GM23338 (cell line): ENCODE measurements at regions not wholly inside any gene's neighbourhood (a gene's known extent, or its start where the extent isn't known, plus 50 kb on each side); places are given as distances from the start of the nearest gene placed in this dataset.

ENCODE experiments used
- CREB1 ChIP-seq: fragments of 250-450 bp; sonication (Bioruptor Pico); IDR thresholded peaks from 2 replicates; pipeline ENCODE4 v1.5.0; 2020; ENCODE audit warnings: low read depth, mild to moderate bottlenecking, moderate library complexity
- JUNB ChIP-seq: IDR thresholded peaks from one replicate; pipeline ENCODE4 v1.6.1; 2016; ENCODE audit warnings: antibody characterized with exemption; ENCODE audit not compliant: unreplicated experiment
- REST ChIP-seq: IDR thresholded peaks from one replicate; pipeline ENCODE4 v1.6.1; 2018; ENCODE audit warnings: antibody characterized with exemption; ENCODE audit not compliant: unreplicated experiment
- STAT1 ChIP-seq: IDR thresholded peaks from one replicate; pipeline ENCODE4 v1.6.1; 2016; ENCODE audit warnings: antibody characterized with exemption; ENCODE audit not compliant: unreplicated experiment
- TF ChIP-seq, protein P1 (sequence below): fragments of 250-450 bp; sonication (Bioruptor Pico); IDR thresholded peaks from 2 replicates; pipeline ENCODE4 v1.5.0; 2020; ENCODE audit warnings: mild to moderate bottlenecking, moderate library complexity

DNA sequence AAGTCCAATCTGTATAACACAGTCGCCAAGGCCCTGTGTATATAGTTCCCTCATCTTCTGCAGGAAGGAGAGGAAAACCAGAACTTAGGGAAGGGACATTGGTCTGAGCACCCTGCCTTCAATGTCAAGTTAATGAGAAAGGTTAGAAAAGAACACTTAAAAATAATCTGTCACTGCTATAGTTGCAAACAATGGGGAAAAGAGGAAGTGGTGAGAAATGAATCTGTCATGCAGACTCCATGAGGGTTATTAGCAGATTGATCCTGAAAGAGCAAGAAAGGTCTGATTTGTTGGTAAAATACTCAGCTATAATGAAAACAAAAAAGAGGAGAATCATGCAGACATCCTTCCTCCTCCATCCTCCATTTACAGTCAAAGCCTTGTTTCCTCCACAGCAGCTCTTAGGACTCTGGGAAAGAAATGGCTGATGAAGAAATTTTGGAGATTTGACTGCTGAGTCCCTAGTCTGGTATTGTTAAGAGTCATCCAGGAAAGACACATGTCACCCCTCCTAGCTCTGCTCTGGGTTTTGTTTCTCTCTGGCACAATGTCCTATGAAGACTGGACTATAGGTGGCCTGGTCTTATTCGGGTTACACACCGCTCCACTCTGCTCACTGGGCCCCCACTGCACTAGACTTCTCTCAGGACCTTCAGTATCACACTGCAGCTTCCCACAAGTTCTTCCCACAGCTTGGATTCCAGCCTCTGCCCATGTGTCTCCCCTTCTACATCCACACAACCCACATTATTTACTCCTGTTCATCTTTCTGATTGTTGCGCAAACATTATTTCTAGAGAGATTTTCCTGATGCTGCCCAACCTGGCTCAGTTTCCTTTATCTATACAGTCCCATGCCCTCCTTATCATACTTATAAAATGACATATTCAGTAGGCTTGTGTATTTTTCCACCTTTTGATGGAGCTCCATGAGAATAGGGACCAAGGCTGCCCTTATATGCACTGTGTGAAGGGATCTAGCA is 56.5 kb upstream of the XYLT1 start (continued):
- TF ChIP-seq, protein P1, sequence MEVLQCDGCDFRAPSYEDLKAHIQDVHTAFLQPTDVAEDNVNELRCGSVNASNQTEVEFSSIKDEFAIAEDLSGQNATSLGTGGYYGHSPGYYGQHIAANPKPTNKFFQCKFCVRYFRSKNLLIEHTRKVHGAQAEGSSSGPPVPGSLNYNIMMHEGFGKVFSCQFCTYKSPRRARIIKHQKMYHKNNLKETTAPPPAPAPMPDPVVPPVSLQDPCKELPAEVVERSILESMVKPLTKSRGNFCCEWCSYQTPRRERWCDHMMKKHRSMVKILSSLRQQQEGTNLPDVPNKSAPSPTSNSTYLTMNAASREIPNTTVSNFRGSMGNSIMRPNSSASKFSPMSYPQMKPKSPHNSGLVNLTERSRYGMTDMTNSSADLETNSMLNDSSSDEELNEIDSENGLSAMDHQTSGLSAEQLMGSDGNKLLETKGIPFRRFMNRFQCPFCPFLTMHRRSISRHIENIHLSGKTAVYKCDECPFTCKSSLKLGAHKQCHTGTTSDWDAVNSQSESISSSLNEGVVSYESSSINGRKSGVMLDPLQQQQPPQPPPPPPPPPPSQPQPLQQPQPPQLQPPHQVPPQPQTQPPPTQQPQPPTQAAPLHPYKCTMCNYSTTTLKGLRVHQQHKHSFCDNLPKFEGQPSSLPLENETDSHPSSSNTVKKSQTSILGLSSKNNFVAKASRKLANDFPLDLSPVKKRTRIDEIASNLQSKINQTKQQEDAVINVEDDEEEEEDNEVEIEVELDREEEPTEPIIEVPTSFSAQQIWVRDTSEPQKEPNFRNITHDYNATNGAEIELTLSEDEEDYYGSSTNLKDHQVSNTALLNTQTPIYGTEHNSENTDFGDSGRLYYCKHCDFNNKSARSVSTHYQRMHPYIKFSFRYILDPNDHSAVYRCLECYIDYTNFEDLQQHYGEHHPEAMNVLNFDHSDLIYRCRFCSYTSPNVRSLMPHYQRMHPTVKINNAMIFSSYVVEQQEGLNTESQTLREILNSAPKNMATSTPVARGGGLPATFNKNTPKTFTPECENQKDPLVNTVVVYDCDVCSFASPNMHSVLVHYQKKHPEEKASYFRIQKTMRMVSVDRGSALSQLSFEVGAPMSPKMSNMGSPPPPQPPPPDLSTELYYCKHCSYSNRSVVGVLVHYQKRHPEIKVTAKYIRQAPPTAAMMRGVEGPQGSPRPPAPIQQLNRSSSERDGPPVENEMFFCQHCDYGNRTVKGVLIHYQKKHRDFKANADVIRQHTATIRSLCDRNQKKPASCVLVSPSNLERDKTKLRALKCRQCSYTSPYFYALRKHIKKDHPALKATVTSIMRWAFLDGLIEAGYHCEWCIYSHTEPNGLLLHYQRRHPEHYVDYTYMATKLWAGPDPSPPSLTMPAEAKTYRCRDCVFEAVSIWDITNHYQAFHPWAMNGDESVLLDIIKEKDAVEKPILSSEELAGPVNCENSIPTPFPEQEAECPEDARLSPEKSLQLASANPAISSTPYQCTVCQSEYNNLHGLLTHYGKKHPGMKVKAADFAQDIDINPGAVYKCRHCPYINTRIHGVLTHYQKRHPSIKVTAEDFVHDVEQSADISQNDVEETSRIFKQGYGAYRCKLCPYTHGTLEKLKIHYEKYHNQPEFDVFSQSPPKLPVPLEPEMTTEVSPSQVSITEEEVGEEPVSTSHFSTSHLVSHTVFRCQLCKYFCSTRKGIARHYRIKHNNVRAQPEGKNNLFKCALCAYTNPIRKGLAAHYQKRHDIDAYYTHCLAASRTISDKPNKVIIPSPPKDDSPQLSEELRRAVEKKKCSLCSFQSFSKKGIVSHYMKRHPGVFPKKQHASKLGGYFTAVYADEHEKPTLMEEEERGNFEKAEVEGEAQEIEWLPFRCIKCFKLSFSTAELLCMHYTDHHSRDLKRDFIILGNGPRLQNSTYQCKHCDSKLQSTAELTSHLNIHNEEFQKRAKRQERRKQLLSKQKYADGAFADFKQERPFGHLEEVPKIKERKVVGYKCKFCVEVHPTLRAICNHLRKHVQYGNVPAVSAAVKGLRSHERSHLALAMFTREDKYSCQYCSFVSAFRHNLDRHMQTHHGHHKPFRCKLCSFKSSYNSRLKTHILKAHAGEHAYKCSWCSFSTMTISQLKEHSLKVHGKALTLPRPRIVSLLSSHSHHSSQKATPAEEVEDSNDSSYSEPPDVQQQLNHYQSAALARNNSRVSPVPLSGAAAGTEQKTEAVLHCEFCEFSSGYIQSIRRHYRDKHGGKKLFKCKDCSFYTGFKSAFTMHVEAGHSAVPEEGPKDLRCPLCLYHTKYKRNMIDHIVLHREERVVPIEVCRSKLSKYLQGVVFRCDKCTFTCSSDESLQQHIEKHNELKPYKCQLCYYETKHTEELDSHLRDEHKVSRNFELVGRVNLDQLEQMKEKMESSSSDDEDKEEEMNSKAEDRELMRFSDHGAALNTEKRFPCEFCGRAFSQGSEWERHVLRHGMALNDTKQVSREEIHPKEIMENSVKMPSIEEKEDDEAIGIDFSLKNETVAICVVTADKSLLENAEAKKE (CRISPR knock-in tag) = no peak
- TF ChIP-seq STAT1 (no peak), CREB1 (CRISPR knock-in tag) (no peak), REST (no peak), JUNB (no peak)
